ENCODE measurements at regions not wholly inside any gene's neighbourhood (a gene's known extent, or its start where the extent isn't known, plus 50 kb on each side); places are given as distances from the start of the nearest gene placed in this dataset.

- TF ChIP-seq CTCF (IDR thresholded peaks at IDR 0.05; ENCODE audit: poor library complexity) (no peak), EZH2phosphoT487 (IDR thresholded peaks at IDR 0.05; ENCODE audit: low read depth, severe bottlenecking, unreplicated experiment) (no peak)
Measured at GRCh38 chr11:70486731-70487130, 88.4 kb downstream of the CTTN start.
